Erythroblast (primary cell): ENCODE measurements at regions not wholly inside any gene's neighbourhood (a gene's known extent, or its start where the extent isn't known, plus 50 kb on each side); places are given as distances from the start of the nearest gene placed in this dataset.

ENCODE experiments used
- GATA1 ChIP-seq: IDR thresholded peaks from 2 replicates; pipeline ENCODE4 v1.6.1; 2011; ENCODE audit warnings: low read depth, mild to moderate bottlenecking, control low read depth, low read length, moderate library complexity
- POLR2A ChIP-seq: IDR thresholded peaks from 2 replicates; pipeline ENCODE4 v1.6.1; 2011; ENCODE audit warnings: mild to moderate bottlenecking, low read length

DNA sequence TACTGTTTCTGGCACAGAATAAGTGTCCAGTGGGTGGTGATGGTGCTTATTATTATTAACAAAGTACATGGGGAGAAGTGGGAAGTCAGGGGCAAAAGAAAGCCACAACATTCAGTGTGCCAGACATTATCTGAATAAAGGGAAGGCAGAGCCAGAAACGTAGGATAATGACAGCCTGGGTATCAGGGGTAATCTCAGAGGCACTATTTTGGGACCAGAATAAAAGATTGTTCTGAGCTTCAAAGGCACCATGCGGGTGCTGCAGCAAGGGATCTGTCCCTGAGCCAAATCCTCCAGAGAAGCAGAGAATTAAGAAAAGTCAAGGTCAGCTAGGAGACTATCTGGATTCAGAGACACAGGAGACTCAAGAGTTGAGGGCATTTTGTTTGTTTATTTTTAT lies 328.8 kb upstream of the GATB start:
- TF ChIP-seq POLR2A (no peak), GATA1 (no peak)
